ENCODE measurements at regions not wholly inside any gene's neighbourhood (a gene's known extent, or its start where the extent isn't known, plus 50 kb on each side); places are given as distances from the start of the nearest gene placed in this dataset.

GRCh38 chr2:240310645-240311044 lies 124.8 kb upstream of the GPC1 start:
- no peak for DNase-seq (ENCODE audit: low read depth in 1 of 2, low spot score in 1 of 2)

DNA sequence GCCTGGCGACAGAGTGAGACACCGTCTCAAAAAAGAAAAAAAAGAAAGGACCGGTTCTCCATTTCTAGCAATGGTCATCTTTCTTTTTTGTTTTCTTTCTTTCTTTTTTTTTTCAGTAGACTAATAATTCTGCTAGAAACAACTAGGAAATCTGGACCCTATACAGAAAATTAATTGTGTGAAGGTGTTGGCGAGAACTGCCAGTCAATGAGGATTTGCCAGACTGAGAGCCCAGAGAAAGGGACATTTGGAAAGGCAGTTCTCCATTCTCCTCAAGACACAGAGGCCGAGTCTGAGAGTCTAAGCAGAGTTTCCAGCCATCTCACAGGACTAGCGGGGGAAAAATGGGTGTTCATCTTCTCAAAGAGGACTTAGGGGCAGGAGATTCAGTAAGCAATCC lies 123.6 kb upstream of the GPC1 start:
- no peak for DNase-seq (ENCODE audit: low read depth in 1 of 2, low spot score in 1 of 2)

GRCh38 chr2:240319221-240319854 lies 116.1 kb upstream of the GPC1 start:
- DNase-seq (ENCODE audit: low read depth in 1 of 2, low spot score in 1 of 2): no peak

DNA sequence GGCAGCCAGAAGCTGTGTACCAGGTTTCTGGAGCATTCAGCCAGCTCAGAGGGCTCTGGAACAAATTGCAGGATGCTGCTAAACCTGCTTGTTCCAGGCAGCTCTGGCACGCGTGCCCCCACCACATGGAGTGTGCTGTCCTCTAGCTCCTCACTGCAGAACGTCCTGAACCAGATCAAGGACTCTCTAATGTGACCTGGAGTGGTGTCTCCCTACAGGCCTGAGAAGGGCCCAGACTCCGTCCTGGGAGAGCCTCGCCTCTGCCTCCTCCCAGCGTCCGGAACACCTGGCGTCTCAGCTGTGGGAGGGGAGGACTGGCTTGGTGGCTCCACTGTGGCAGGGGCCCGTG lies 115.6 kb upstream of the GPC1 start:
- no peak for DNase-seq (ENCODE audit: low read depth in 1 of 2, low spot score in 1 of 2)

DNA sequence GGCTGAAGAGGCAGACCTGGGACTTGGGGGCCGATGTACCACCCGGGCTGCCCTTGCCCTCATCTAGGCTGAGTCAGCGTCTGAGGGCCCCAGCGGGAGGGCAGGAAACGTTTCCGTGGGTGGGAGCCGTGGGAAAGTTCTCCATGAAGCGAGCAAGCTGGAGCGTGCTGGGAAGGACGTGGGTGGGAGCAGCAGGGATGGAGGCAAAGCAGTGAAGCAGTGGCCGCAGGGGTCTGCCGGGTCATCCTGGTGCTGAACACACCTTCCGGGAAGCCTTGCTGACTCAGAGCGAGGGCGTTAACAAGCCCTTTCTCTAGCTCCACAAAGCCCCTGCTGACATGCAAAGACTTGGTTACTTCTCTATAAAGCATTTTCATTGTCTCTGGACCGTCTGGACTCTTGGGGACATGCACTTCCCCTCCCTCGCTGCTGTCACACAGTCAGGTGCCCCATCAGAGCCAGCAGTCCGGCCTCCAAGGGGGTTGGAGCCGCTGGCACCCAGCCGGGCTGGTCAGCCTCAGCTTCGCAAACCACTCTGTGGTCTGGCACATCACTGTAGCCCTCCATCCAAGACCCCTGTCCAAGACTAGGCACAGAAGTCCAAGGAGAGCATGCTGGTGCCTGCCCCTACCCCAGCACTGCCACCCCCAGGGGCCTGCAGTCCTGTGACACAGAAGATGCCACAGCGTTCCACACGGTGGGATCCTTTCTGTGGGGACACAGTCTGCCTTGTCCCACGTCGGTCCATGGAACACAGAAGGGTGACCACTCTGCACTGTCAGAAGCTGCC lies 115.1 kb upstream of the GPC1 start:
- no peak for DNase-seq (ENCODE audit: low read depth in 1 of 2, low spot score in 1 of 2)

DNA sequence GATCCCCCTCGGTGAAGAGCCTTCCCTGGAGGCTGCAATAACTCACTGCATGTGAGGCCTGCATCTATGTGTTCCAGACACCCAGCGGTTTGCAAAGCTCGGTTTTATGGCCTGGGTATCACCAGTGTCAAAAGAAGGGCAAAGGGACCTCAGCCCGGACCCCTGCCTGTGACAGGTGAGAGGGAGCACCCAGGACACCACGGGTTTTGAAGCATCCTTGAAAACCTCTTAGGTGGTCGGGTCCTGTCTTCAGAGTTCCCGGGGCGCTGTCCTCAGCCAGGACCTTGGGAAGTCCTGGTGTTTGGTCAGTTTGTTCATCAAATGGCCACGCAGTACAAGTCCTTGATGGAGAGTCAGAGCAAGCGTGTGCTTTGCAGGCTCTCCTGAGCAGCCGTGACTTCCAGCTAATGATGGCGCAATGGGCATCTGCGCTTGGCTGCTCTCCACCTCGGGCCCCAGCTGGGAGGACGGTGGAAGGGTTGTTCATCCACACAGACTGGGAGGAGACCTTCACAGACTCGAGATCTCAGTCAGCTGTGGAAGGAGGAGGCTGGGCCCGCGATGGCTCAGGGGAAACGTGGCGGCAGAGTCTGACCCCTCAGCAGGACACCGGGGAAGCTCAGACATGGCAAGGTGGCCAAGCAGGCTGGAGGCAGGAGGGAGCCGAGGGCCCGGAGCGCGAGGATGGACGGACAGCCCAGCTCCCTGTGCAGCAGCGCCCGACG lies 113.1 kb upstream of the GPC1 start:
- no peak for DNase-seq (ENCODE audit: low read depth in 1 of 2, low spot score in 1 of 2)

GRCh38 chr2:240322991-240323390 lies 112.5 kb upstream of the GPC1 start:
- no peak for DNase-seq (ENCODE audit: low read depth in 1 of 2, low spot score in 1 of 2)

GRCh38 chr2:240323601-240324291 lies 111.7 kb upstream of the GPC1 start:
- no peak for DNase-seq (ENCODE audit: low read depth in 1 of 2, low spot score in 1 of 2)

- DNase-seq (ENCODE audit: low read depth in 1 of 2, low spot score in 1 of 2): no peak
Observed at GRCh38 chr2:240324312-240325015, 111.0 kb upstream of the GPC1 start.

DNA sequence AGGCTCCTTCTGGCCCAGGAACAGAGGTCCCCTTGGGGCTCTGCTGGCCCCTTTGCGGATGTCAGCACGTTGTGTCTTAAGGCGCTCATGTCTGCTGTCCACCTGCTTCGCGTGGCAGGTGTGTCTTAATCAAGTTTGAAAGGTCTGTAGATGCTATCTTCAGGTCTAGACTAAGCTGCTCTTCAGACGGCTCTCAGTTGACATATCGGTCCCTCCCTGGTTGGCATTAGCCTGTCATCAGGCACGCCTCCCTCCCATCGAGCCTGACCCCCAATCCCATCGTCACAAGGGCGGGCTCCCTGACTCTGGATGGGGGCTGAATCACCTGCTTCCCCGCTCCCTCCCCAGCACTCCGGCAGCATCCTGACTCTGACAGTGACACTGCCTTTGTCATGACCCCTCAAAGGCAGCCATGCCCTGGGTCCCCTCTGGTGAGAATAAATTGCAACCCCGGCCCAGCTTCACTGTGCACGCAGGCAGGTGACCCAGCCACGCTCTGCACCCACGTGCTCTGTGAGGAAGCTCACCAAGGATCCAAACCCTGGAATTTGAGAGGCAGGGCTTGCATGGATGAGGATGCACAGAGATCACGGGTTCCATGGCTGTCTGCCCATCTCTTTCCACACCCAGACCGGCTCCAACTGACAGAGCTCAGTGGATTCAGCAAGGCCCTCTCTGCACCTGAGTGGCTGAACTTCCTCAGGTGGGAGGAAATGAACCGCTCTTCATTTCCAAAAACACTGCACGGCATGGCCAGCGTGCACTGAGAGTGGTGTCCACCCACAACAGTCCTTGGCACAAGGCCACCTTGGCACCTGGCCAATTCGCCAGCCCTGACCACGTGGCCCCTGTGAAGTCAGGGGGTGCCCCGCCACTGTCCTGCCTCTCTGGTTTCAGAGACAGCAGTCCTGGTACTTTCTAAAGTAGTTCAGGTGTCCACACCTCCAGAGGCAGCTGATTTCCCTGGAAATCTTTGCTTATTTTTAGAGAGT lies 110.2 kb upstream of the GPC1 start:
- DNase-seq (ENCODE audit: low read depth in 1 of 2, low spot score in 1 of 2): no peak

GRCh38 chr2:240326246-240326645 lies 109.2 kb upstream of the GPC1 start:
- no peak for DNase-seq (ENCODE audit: low read depth in 1 of 2, low spot score in 1 of 2)

GRCh38 chr2:240326886-240327285 lies 108.6 kb upstream of the GPC1 start:
- no peak for DNase-seq (ENCODE audit: low read depth in 1 of 2, low spot score in 1 of 2)

- DNase-seq (ENCODE audit: low read depth in 1 of 2, low spot score in 1 of 2): no peak
Observed at GRCh38 chr2:240327566-240327965, 107.9 kb upstream of the GPC1 start.

- no peak for DNase-seq (ENCODE audit: low read depth in 1 of 2, low spot score in 1 of 2)
Observed at GRCh38 chr2:240328526-240328925, 106.9 kb upstream of the GPC1 start.

DNA sequence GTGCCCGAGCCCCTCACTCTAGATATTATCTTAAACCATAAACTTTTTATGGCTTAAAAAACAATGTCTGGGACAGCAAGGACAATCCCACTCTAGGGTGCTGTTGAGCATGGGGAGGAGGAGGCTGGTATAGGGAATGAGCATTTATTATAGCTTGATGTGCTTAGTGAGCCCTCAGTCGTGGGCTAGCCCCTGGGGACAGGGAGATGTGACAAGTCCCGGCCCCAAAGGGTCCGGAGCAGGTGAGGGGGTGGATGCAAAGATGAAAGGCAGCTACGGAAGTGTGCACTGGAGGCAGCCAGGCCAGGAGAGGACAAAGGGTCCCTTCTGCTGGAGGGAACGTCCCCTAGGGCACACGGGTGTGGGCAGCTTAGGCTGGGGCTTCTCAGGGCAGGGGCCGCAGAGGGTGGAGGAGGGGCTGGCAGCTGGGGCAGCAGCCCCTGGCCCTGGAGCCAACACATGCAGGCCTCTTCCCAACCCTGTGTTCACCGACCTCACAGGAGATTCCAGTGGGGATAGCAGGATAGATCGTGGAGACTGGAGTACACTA lies 106.3 kb upstream of the GPC1 start:
- no peak for DNase-seq (ENCODE audit: low read depth in 1 of 2, low spot score in 1 of 2)

DNA sequence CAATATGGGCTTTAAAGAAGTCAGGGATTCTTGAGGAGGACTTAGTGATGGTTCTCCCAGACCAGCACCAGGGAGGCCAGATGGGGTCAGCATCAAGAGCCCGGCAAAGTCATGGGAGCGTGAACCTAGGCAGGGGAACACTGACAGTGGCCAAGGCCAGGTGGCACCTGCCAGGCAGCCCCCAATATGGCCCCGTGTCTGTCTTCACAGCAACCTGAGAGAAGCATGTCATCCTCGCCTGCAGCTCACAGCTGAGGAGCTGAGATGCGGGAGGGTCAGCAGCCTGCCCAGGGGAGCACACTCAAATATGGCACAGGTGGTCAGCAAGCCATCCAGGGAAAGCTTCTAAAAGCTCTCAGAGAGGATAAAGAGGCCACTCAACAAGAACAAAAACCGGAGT lies 105.7 kb upstream of the GPC1 start:
- no peak for DNase-seq (ENCODE audit: low read depth in 1 of 2, low spot score in 1 of 2)

- no peak for DNase-seq (ENCODE audit: low read depth in 1 of 2, low spot score in 1 of 2)
Observed at GRCh38 chr2:240333985-240334384, 101.5 kb upstream of the GPC1 start.

- no peak for DNase-seq (ENCODE audit: low read depth in 1 of 2, low spot score in 1 of 2)
Observed at GRCh38 chr2:240335061-240335460, 100.4 kb upstream of the GPC1 start.

GRCh38 chr2:240336820-240337427 lies 98.5 kb upstream of the GPC1 start:
- DNase-seq (ENCODE audit: low read depth in 1 of 2, low spot score in 1 of 2): no peak

Measured in activated CD4-positive, alpha-beta T cell treated with anti-CD3 and anti-CD28 coated beads, Interleukin-2, amount 50 U/mL, for 24 hours (primary cell).